Islet precursor cell (in vitro differentiated cells): ENCODE measurements at regions not wholly inside any gene's neighbourhood (a gene's known extent, or its start where the extent isn't known, plus 50 kb on each side); places are given as distances from the start of the nearest gene placed in this dataset.
"Not testable (repeated sequence)": the region's sequence is repeated elsewhere in the genome, so short reads cannot be mapped to it uniquely, and the experiment has no call there.

Experiments
- DNase-seq: peaks from one replicate; pipeline ENCODE4 v3.0.0-alpha.2; 2018

GRCh38 chr2:31735716-31736115, 155.0 kb upstream of the SRD5A2 start:
- no peak for DNase-seq

- DNase-seq = no peak
Observed at GRCh38 chr2:31729442-31730092, 148.8 kb upstream of the SRD5A2 start.

GRCh38 chr2:31729065-31729439, 148.3 kb upstream of the SRD5A2 start:
- no peak for DNase-seq

GRCh38 chr2:31728406-31729064, 147.8 kb upstream of the SRD5A2 start:
- DNase-seq = no peak

- no peak for DNase-seq
Observed at GRCh38 chr2:31726457-31726856, 145.7 kb upstream of the SRD5A2 start.

GRCh38 chr2:31725444-31725843, 144.7 kb upstream of the SRD5A2 start:
- DNase-seq = no peak

GRCh38 chr2:31711737-31712136, 131.0 kb upstream of the SRD5A2 start:
- no peak for DNase-seq

GRCh38 chr2:31710121-31710520, 129.4 kb upstream of the SRD5A2 start:
- no peak for DNase-seq

GRCh38 chr2:31707992-31708391, 127.3 kb upstream of the SRD5A2 start:
- DNase-seq = no peak

GRCh38 chr2:31704561-31705212, 123.9 kb upstream of the SRD5A2 start:
- no peak for DNase-seq

- no peak for DNase-seq
Observed at GRCh38 chr2:31703253-31703652, 122.5 kb upstream of the SRD5A2 start.

- DNase-seq = no peak
Observed at GRCh38 chr2:31698722-31699121, 118.0 kb upstream of the SRD5A2 start.

GRCh38 chr2:31696068-31696467, 115.3 kb upstream of the SRD5A2 start:
- no peak for DNase-seq

GRCh38 chr2:31694444-31694843, 113.7 kb upstream of the SRD5A2 start:
- DNase-seq = no peak

- DNase-seq = no peak
Observed at GRCh38 chr2:31693882-31694281, 113.1 kb upstream of the SRD5A2 start.

GRCh38 chr2:31688282-31688681, 107.5 kb upstream of the SRD5A2 start:
- no peak for DNase-seq

- not testable (repeated sequence) for DNase-seq
Observed at GRCh38 chr2:31683506-31683905, 102.8 kb upstream of the SRD5A2 start.

- peak; percentile 64 for DNase-seq
Observed at GRCh38 chr2:31675485-31675901, 94.8 kb upstream of the SRD5A2 start.

- no peak for DNase-seq
Observed at GRCh38 chr2:31674446-31674845, 93.7 kb upstream of the SRD5A2 start.

GRCh38 chr2:31666878-31667277, 86.1 kb upstream of the SRD5A2 start:
- no peak for DNase-seq

- DNase-seq = no peak
Observed at GRCh38 chr2:31664949-31665724, 84.4 kb upstream of the SRD5A2 start.

GRCh38 chr2:31660812-31661335, 80.1 kb upstream of the SRD5A2 start:
- DNase-seq = no peak

GRCh38 chr2:31660165-31660564, 79.4 kb upstream of the SRD5A2 start:
- DNase-seq = no peak
